Neuronal stem cell (in vitro differentiated cells): ENCODE measurements at regions not wholly inside any gene's neighbourhood (a gene's known extent, or its start where the extent isn't known, plus 50 kb on each side); places are given as distances from the start of the nearest gene placed in this dataset.

Experiments
- DNase-seq: peaks from one replicate; pipeline ENCODE4 v3.0.0-alpha.2; 2013; ENCODE audit warnings: low spot score
- H2AFZ ChIP-seq: one replicate; pipeline ENCODE4 v1.6.1; 2013; ENCODE audit warnings: mild to moderate bottlenecking, low read length, inconsistent platforms
- H2AK5ac ChIP-seq: 2 replicates; pipeline ENCODE4 v1.6.1; 2013; ENCODE audit warnings: low read depth, mild to moderate bottlenecking, inconsistent platforms, low read length, moderate library complexity, mixed read lengths
- H2BK120ac ChIP-seq: 2 replicates; pipeline ENCODE4 v1.6.1; 2013; ENCODE audit warnings: low read depth, mild to moderate bottlenecking, inconsistent platforms, low read length, moderate library complexity, mixed read lengths
- H2BK12ac ChIP-seq: one replicate; pipeline ENCODE4 v1.6.1; 2013; ENCODE audit warnings: low read length, inconsistent platforms
- H2BK15ac ChIP-seq: 2 replicates; pipeline ENCODE4 v1.6.1; 2013; ENCODE audit warnings: mild to moderate bottlenecking, low read length, inconsistent platforms, mixed read lengths
- H2BK5ac ChIP-seq: one replicate; pipeline ENCODE4 v1.6.1; 2013; ENCODE audit warnings: inconsistent platforms, mild to moderate bottlenecking, low read length, moderate library complexity
- H3K14ac ChIP-seq: one replicate; pipeline ENCODE4 v1.6.1; 2013; ENCODE audit warnings: low read length, inconsistent platforms
- H3K18ac ChIP-seq: 2 replicates; pipeline ENCODE4 v1.6.1; 2013; ENCODE audit warnings: low read length, inconsistent platforms
- H3K23ac ChIP-seq: 2 replicates; pipeline ENCODE4 v1.6.1; 2013; ENCODE audit warnings: low read depth, mild to moderate bottlenecking, mixed read lengths, low read length, inconsistent platforms; ENCODE audit not compliant: poor library complexity
- H3K27ac ChIP-seq: replicated peaks from 3 replicates; pipeline ENCODE4 v1.5.1; 2013; ENCODE audit warnings: low read length, inconsistent platforms
- H3K27me3 ChIP-seq, 3 experiments: 2 replicates each; pipeline ENCODE4 v1.6.1; 2013; ENCODE audit warnings: low read length in 3 of 3, mild to moderate bottlenecking in 2 of 3, inconsistent platforms in 1 of 3, low read depth in 1 of 3, mixed read lengths in 1 of 3, moderate library complexity in 1 of 3; ENCODE audit not compliant: control insufficient read depth in 3 of 3, insufficient read depth in 3 of 3
- H3K36me3 ChIP-seq, 2 donors: replicated peaks in 1 of 2; 2 replicates each; pipeline ENCODE4 v1.6.1; 2013; ENCODE audit warnings: low read length in 2 of 2; ENCODE audit not compliant: control insufficient read depth in 2 of 2, insufficient read depth in 2 of 2
- H3K4ac ChIP-seq: 2 replicates; pipeline ENCODE4 v1.6.1; 2013; ENCODE audit warnings: inconsistent platforms, mild to moderate bottlenecking, low read length, moderate library complexity
- H3K4me1 ChIP-seq, 2 donors: 1 replicate in 1 of 2; 2 replicates in 1 of 2; pipeline ENCODE4 v1.6.1; 2013; ENCODE audit warnings: low read length in 2 of 2, low read depth in 1 of 2; ENCODE audit not compliant: control insufficient read depth in 2 of 2, insufficient read depth in 1 of 2
- H3K4me2 ChIP-seq: one replicate; pipeline ENCODE4 v1.6.1; 2013; ENCODE audit warnings: mild to moderate bottlenecking, low read length, inconsistent platforms; ENCODE audit not compliant: insufficient read depth, poor library complexity, severe bottlenecking
- H3K4me3 ChIP-seq, 2 donors: 2 replicates each; pipeline ENCODE4 v1.5.1; 2013; ENCODE audit warnings: low read length in 2 of 2, mild to moderate bottlenecking in 2 of 2, inconsistent platforms in 1 of 2, moderate library complexity in 1 of 2
- H3K79me1 ChIP-seq: one replicate; pipeline ENCODE4 v1.6.1; 2013; ENCODE audit warnings: low read depth, mild to moderate bottlenecking, inconsistent platforms, low read length, moderate library complexity
- H3K9ac ChIP-seq: one replicate; pipeline ENCODE4 v1.6.1; 2013; ENCODE audit warnings: mild to moderate bottlenecking, low read depth, low read length, inconsistent platforms; ENCODE audit not compliant: poor library complexity
- H3K9me3 ChIP-seq, 2 donors: replicated peaks in 1 of 2; 2 replicates each; pipeline versions ENCODE3 to v1.6.1; 2013; ENCODE audit warnings: low read length in 2 of 2, mild to moderate bottlenecking in 2 of 2, inconsistent platforms in 1 of 2, low read depth in 1 of 2, mixed read lengths in 1 of 2, moderate library complexity in 1 of 2; ENCODE audit not compliant: control insufficient read depth in 2 of 2, insufficient read depth in 1 of 2
- H4K8ac ChIP-seq: one replicate; pipeline ENCODE4 v1.6.1; 2013; ENCODE audit warnings: low read depth, mild to moderate bottlenecking, inconsistent platforms, low read length, moderate library complexity
- H4K91ac ChIP-seq: one replicate; pipeline ENCODE4 v1.6.1; 2013; ENCODE audit warnings: low read length, low read depth, mild to moderate bottlenecking, inconsistent platforms; ENCODE audit not compliant: poor library complexity
- WGBS, 2 donors: extraction: QIAGEN DNeasy Blood & Tissue Kit; methylation state at CpG; one replicate each; pipeline ENCODE4 v1.1.7; 2013; ENCODE audit warnings: missing lambda C conversion rate in 2 of 2, mixed read lengths in 1 of 2; ENCODE audit not compliant: insufficient read length in 2 of 2, insufficient replicate concordance in 1 of 2; ENCODE audit errors: extremely low coverage in 2 of 2; 5-methylcytosine and 5-hydroxymethylcytosine counted together

DNA sequence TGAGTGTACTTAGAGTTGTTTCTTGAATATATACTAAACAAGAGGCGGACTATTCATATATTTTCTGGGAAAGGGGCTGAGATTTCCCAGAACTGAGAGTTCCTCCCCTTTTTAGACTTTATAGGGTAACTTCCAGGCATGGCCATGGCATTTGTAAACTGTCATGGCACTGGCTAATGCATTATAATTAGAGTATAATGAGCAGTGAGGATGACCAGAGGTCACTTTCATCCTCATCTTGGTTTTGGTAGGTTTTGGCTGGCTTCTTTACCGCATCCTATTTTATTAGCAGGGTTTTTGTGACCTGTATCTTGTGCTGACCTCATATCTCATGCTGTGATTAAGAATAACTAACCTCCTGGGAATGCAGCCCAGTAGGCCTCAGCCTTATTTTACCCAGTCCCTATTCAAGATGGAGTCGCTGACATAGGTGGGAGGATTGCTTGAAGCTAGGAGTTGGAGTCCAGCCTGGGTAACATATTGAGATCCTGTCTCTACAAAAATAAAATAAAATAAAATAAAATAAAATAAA lies 91.4 kb downstream of the MOBP start:
- H2BK12ac ChIP-seq = no peak overlapping the region
- H3K79me1 ChIP-seq = no peaks in the 10 kb centered on the region
- H2BK120ac ChIP-seq = no peak overlapping the region
- no peak overlapping the region for H2AFZ ChIP-seq
- no peak overlapping the region for H3K23ac ChIP-seq
- no CpG with 5 or more reads among the region's 3 CpGs for WGBS, 2 donors
- no peak overlapping the region for H4K8ac ChIP-seq
- no peak overlapping the region for H3K18ac ChIP-seq
- H3K4me2 ChIP-seq = no peak overlapping the region
- H3K4ac ChIP-seq = no peak overlapping the region
- no peak overlapping the region for H2BK15ac ChIP-seq
- H3K27me3 ChIP-seq = no peaks in the 10 kb centered on the region
- H3K9ac ChIP-seq = no peak overlapping the region
- no peak overlapping the region for H2BK5ac ChIP-seq
- no peaks in the 10 kb centered on the region for H3K36me3 ChIP-seq
- no peak overlapping the region for H3K4me3 ChIP-seq
- H3K9me3 ChIP-seq = no peaks in the 10 kb centered on the region
- no peak overlapping the region for H4K91ac ChIP-seq
- H3K27ac ChIP-seq = no peak overlapping the region
- no peak overlapping the region for H3K14ac ChIP-seq
- no peaks in the 10 kb centered on the region for H3K4me1 ChIP-seq
- H2AK5ac ChIP-seq = no peak overlapping the region
- no peak for DNase-seq

DNA sequence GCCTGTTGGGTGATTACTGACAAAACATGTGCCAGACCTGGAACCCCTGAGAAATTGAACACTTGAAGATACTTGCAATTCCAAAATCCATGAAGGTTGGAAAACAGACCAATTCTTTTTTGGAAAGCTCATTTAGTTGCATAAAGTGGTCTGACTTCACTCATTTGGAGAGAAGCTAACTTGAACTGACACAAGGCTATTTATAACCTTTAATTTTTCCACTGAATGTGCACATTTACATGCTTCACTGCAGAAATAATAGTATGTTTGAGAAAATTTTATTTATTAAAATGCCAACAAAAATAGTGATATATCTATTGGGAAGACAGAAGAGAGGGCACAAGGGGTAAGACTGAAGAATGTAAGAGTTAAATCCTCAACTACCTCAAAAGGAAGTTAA lies 92.1 kb downstream of the MOBP start:
- Histone ChIP-seq H3K36me3 (no peaks in the 10 kb centered on the region), H3K4me1 (no peaks in the 10 kb centered on the region), H3K4me2 (no peak overlapping the region), H3K4ac (no peak overlapping the region), H4K91ac (no peak overlapping the region), H2BK12ac (no peak overlapping the region), H2AK5ac (no peak overlapping the region), H3K27ac (no peak overlapping the region), H3K23ac (no peak overlapping the region), H4K8ac (no peak overlapping the region), H3K9me3 (no peaks in the 10 kb centered on the region), H3K18ac (no peak overlapping the region), H3K27me3 (no peaks in the 10 kb centered on the region), H3K4me3 (no peak overlapping the region), H3K14ac (no peak overlapping the region), H2BK5ac (no peak overlapping the region), H2BK120ac (no peak overlapping the region), H2AFZ (no peak overlapping the region), H3K9ac (no peak overlapping the region), H2BK15ac (no peak overlapping the region), H3K79me1 (no peaks in the 10 kb centered on the region)
- DNase-seq = no peak

DNA sequence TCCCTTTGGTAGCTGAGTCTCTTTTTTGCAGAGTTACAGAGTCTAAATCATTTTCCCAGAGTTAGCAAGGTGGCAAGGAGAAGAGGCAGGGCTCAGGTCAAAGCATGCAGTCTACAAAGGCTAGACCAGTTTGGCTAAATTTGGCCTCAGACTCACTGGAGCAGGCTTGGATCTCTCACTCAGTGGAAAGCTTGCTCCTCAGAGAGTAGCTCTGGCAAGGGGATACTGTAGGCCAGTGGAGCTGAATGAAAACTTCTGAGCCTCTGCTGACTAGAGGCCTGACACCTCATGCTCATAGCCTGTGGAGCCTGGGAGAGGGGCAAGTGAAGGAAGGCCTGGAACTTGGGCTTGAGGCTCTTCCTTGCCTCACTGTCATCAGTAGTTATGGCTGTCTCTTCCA lies 101.0 kb downstream of the MOBP start:
- Histone ChIP-seq H3K27ac (no peak overlapping the region), H3K36me3 (no peaks in the 10 kb centered on the region), H3K4me3 (no peak overlapping the region), H3K4me1 (no peaks in the 10 kb centered on the region), H2AFZ (no peak overlapping the region), H4K91ac (no peak overlapping the region), H3K9ac (no peak overlapping the region), H3K23ac (no peak overlapping the region), H3K79me1 (no peaks in the 10 kb centered on the region), H2BK15ac (no peak overlapping the region), H4K8ac (no peak overlapping the region), H3K14ac (no peak overlapping the region), H2BK5ac (no peak overlapping the region), H3K4ac (no peak overlapping the region), H3K27me3 (no peaks in the 10 kb centered on the region), H2AK5ac (no peak overlapping the region), H3K4me2 (no peak overlapping the region), H3K9me3 (no peaks in the 10 kb centered on the region), H3K18ac (no peak overlapping the region), H2BK12ac (no peak overlapping the region), H2BK120ac (no peak overlapping the region)
- DNase-seq = no peak

DNA sequence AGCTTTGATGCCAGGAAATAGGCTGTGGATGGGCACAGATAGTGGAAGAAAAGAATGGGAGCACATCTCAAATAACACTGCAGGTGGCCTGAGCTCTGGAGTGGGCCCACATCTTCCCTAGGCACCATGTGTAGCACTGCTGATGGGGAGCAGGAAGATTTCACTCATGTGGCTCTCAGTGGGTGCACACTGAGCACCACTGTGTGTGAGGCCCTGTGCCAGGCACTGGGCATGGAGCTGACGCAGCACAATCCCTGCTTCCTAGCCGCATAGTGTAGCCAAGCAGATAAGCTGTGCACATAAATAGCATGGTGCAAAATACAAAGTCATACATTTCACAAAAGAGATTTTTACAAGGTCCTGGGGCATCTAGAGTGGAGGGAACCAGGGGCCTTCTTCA lies 101.6 kb downstream of the MOBP start:
- H2BK15ac ChIP-seq = no peak overlapping the region
- DNase-seq = no peak
- no peak overlapping the region for H4K91ac ChIP-seq
- no peak overlapping the region for H3K4ac ChIP-seq
- no peak overlapping the region for H3K9ac ChIP-seq
- H3K4me2 ChIP-seq = no peak overlapping the region
- H3K79me1 ChIP-seq = no peaks in the 10 kb centered on the region
- no peak overlapping the region for H2BK12ac ChIP-seq
- H3K9me3 ChIP-seq = no peaks in the 10 kb centered on the region
- no peak overlapping the region for H3K18ac ChIP-seq
- no peak overlapping the region for H3K27ac ChIP-seq
- H3K27me3 ChIP-seq = no peaks in the 10 kb centered on the region
- no peak overlapping the region for H4K8ac ChIP-seq
- H2AK5ac ChIP-seq = no peak overlapping the region
- H3K4me1 ChIP-seq = no peaks in the 10 kb centered on the region
- H2AFZ ChIP-seq = no peak overlapping the region
- no peak overlapping the region for H2BK5ac ChIP-seq
- H3K14ac ChIP-seq = no peak overlapping the region
- no peak overlapping the region for H2BK120ac ChIP-seq
- no peak overlapping the region for H3K23ac ChIP-seq
- no peak overlapping the region for H3K4me3 ChIP-seq
- WGBS, 2 donors = no CpG with 5 or more reads among the region's 2 CpGs
- H3K36me3 ChIP-seq = no peaks in the 10 kb centered on the region
